HG03469 (cell line): ENCODE measurements at regions not wholly inside any gene's neighbourhood (a gene's known extent, or its start where the extent isn't known, plus 50 kb on each side); places are given as distances from the start of the nearest gene placed in this dataset.
"Not testable (repeated sequence)": the region's sequence is repeated elsewhere in the genome, so short reads cannot be mapped to it uniquely, and the experiment has no call there.

Source experiments
- ATAC-seq: cut with Tn5 transposase; IDR thresholded peaks from one replicate; pipeline ENCODE4 v1.9.1; 2021; ENCODE audit warnings: mild to moderate bottlenecking, moderate library complexity, moderate number of reproducible peaks; ENCODE audit not compliant: unreplicated experiment

DNA sequence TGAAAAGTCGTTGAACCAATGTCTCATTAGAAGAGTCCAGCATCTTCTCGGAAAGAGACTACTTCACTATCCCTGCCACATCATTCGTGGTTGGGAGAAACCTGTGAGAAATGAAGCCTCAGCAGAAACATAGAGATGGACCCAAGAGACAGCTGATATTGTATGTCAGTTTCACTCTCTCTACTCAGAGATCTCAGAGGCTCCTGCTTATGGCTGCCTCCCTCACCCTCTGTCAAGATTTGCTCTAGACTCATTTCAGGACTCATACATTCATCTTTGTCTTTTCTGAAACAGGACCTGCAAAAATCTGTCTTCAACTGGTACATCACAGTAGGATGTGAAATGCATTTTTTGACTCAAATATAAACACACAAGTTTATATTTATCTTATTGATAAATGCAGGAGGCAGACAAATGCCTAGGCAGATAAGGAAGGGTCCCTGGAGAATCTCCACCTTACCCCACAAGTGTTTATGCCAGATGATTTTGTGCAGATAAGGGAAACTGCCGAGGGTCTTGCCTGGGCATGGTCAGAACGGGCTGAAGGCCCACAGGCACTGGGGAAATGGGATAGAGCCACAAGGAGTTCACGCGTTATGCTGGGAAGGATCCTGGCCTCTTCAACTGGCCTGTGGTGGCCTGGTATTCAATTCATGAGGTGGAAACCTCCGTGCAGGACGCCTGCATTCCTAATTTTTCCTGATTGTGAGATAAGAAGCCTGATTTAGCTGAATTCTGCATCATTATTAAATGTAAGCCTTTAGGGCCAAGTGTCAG, 1834.0 kb upstream of the PCDH20 start:
- ATAC-seq: no peak

DNA sequence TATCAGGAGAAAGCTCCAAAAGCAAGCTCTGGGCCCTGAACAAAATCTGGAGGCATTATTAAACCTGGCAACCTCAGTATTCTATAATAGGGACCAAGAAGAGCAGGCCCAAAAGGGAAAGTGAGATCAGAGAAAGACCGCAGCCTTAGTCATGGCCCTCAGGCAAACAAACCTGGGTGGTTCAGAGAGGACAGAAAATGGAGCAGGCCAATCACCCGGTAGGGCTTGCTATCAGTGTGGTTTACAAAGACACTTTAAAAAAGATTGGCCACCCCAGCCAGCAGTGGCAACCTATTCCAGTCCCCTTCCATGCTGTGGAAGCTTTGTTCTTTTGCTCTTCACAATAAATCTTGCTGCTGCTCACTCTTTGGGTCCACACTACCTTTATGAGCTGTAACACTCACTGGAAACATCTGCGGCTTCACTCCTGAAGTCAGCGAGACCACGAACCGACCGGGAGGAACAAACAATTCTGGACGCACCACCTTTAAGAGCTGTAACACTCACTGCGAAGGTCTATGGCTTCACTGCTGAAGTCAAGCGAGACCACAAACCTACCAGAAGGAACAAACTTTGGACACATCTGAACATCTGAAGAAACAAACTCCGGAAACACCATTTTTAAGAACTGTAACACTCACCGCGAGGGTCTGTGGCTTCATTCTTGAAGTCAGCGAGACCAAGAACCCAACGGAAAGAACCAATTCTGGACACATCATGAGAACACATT, 1821.2 kb upstream of the PCDH20 start:
- ATAC-seq: not testable (repeated sequence)

DNA sequence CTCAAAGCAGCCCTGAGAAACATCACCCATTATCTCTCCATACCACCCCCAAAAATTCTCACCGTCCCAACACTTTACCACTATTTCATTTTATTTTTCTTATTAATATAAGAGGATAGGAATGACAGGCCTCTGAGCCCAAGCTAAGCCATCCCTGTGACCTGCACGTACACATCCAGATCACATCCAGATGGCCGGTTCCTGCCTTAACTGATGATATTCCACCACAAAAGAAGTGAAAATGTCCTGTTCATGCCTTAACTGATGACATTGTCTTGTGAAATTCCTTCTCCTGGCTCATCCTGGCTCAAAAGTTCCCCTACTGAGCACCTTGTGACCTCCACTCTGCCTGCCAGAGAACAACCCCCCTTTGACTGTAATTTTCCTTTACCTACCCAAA, 1802.9 kb upstream of the PCDH20 start:
- ATAC-seq: not testable (repeated sequence)

DNA sequence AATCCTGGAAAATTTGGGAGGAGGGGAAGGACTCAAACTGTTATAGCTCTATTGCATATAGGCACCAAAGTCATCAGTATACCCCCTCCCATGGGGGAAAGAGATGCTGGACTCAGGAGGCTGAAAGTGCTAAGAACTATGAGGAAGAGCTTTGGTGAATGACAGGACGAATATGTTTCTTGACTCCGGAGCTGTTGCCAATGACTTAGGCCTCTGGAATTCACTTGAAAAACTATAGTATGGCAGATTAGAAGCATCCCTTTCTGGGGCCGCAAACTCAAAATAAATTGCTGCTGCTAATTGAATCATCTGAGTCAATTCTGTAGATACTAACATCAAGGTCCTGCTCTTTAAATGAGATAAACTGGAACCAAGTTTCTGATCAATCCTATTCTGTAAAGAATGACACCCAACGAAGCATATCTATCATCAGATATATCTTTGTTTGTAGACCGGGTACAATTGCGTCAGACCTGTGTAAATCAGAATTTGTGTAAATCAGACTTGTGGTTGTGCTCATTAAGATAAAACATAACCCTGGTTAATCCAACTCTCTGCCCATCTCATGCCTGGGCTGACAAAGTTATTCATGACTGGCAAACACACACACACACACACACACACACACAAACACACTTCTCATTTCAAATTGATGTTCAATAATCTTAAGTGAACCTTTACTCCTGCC, 1793.8 kb upstream of the PCDH20 start:
- no peak for ATAC-seq

DNA sequence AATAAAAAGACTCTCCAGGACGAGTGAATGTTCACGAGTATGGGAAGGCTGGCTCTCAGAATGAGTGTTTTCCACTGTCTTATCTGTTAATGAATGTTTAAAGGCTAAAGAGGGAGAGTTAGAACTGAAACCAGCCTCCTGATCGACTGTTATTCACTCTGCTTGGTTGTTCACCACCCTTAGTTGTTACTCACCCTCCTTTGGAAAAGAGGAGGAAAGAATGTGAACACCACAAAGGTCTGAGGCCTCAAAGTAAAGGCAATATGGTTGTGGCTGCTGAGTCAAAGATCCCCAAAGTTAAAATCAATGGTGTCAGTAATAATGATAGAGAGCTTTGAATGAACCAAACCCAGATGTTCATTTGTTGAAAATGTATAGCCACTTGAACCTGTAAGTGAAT, 1793.2 kb upstream of the PCDH20 start:
- no peak for ATAC-seq

- no peak for ATAC-seq
These were observed 1790.8 kb upstream of the PCDH20 start for GRCh38 chr13:63206461-63206860.

DNA sequence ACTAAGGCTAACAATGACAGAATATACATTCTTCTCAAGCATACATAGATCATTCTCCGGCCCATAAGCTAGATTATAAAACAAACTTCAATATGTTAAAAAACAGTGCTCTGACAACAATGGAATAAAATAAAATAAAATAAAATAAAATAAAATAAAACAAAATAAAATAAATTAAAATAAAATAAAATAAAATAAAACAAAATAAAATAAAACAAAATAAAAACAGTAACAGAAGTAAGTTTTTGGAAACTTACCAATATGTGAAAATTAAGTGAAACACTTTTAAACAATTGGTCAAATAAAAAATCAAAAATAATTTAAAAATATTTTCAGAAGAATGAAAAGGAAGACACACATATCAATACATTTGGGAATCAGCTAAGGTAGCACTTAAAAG, 1785.8 kb upstream of the PCDH20 start:
- no peak for ATAC-seq

DNA sequence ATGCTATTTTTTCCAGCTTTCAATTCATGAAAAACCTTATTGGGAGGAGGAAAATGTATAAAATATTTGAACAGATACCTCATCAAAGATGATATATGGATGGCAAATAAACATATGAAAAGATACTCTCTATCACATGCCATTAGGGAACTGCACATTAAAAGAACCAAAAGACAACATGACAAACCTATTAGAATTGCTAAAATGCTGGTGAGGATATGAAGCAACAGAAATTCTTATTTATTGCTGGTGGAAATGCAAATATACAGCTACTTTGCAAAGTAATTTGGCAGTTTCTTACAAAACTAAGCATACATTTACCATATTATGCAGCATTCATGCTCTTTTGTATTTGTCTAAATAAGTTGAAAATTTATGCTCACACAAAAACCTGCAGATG, 1783.9 kb upstream of the PCDH20 start:
- no peak for ATAC-seq

DNA sequence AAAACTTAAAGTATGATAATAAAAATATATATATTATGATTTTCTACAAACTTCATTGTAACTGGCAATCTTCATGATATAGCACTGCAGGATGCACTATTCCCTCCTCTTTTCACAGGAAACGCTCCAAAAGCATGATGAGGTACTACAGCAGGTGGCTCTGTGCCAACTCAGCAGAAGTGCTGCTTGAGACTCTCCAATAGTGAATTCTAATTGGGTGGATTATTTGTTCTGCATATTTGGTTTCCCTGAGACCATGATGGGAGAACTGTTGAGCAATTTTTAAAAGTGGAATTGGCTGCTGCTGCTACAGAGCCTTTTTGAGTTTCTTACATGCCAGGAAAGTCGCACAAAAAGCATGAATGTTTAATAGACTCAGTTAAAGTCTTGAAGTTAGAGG, 1782.4 kb upstream of the PCDH20 start:
- ATAC-seq: no peak

DNA sequence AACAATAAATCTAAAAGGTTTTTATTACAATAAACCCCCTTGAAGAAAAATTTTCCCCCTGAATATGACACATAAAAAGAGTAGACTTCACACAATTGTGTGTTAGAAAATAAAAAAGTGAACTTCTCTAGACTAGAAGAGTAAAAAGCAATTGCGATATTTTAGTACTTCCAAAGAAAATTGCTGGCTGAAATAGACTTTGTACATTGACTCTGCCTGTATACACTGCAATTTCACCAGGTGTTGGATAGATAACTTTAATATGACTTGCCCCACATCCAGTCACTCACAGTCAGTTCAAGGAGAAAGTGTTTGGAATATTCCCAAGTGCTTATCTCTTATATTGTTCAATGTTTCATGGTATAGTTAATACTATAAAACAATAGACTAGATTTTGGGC, 1780.1 kb upstream of the PCDH20 start:
- no peak for ATAC-seq

GRCh38 chr13:63190742-63191141, 1775.1 kb upstream of the PCDH20 start:
- ATAC-seq: no peak

- ATAC-seq: no peak
These were observed 1774.6 kb upstream of the PCDH20 start for GRCh38 chr13:63190219-63190618.

GRCh38 chr13:63189712-63190111, 1774.1 kb upstream of the PCDH20 start:
- no peak for ATAC-seq

DNA sequence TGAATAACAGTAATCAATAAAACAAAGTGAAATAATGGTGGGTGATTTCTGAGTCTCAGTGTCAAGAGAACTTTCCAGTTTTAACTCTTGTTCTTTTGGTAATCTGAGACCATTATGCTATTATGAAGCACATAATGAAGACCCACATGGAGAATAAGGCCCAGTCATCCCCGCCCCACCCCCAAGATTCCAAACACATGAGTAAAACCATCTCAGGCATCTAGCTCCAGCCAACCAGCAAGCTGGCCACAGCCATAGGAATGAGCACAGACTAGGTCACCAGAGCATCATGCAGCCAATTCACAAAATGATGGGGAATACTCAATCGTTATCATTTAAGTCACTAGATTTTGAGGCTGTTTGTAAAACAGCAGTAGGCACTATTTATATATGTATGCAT, 1769.0 kb upstream of the PCDH20 start:
- ATAC-seq: no peak

DNA sequence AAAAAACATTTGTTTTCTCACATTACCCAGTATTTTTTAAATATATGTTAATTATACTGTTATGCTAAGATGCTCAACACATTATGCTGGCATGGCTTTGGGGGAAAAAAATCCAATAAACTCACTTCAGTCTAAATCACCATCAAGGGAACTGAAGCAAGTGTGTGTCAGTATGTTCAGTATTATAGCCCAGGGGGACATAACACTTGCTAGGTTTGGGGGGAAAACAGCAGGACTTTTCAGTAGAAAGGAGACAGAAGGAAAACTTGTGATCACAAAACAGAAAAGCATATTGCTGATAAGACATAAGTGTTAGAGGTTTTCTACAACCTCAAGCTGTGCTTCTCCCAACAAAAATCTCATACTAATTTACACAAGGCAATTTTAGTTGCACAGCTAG, 1759.9 kb upstream of the PCDH20 start:
- no peak for ATAC-seq

DNA sequence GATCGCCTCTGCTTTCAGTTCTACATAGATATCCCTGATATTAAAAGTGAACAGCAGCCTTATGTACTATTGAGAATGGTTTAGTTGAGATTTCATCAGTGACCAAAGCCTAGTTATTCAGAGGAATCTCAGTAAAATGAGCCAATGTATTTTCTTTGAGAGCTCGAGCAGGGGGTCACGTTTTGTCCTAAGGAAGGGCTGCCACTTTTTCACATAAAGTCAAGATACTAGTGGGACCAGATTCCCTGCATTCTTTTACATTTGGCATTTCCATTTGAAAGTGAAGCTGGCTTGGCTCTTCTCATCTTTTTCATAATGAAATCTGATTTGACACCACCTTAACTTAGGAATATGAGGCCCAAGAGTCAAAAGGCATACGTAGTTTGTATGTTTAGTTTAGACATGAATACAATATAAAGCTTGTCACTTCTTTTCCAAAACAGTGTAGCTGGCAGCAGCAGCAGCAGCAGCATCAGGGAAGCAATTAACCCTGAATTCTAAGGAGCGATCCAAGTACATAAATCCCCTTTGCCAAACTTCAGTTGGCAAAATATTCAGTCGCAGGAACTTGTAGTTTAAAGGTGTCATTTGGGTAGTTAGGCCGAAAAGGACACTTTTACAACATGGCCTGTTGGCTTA, 1752.2 kb upstream of the PCDH20 start:
- ATAC-seq: no peak

- no peak for ATAC-seq
These were observed 1750.7 kb upstream of the PCDH20 start for GRCh38 chr13:63166345-63166744.

- no peak for ATAC-seq
These were observed 1748.3 kb upstream of the PCDH20 start for GRCh38 chr13:63163903-63164302.

GRCh38 chr13:63161219-63161618, 1745.6 kb upstream of the PCDH20 start:
- no peak for ATAC-seq

- no peak for ATAC-seq
These were observed 1741.2 kb upstream of the PCDH20 start for GRCh38 chr13:63156816-63157215.

- no peak for ATAC-seq
These were observed 1733.7 kb upstream of the PCDH20 start for GRCh38 chr13:63149375-63149774.
